PFSK-1 (cell line): ENCODE measurements at regions not wholly inside any gene's neighbourhood (a gene's known extent, or its start where the extent isn't known, plus 50 kb on each side); places are given as distances from the start of the nearest gene placed in this dataset.

Experiments
- FOXP2 ChIP-seq: optimal IDR thresholded peaks from 2 replicates; pipeline ENCODE3; 2011; ENCODE audit warnings: borderline replicate concordance, control low read depth, inconsistent platforms; ENCODE audit not compliant: insufficient read depth; ENCODE audit errors: extremely low read length, extremely low read depth
- POLR2AphosphoS5 ChIP-seq: IDR thresholded peaks from 2 replicates; pipeline ENCODE4 v1.6.1; 2012; ENCODE audit warnings: low read depth, mild to moderate bottlenecking, control low read depth, low read length, moderate library complexity
- REST ChIP-seq, 2 experiments: IDR thresholded peaks; 2 replicates each; pipeline versions ENCODE4 v1.6.1 to v1.8.0; 2011 to 2012; ENCODE audit warnings: low read depth in 2 of 2, low read length in 2 of 2, control low read depth in 1 of 2, inconsistent platforms in 1 of 2, mild to moderate bottlenecking in 1 of 2, moderate library complexity in 1 of 2; ENCODE audit not compliant: insufficient read depth in 1 of 2
- SIN3A ChIP-seq: IDR thresholded peaks from 2 replicates; pipeline ENCODE4 v1.6.1; 2012; ENCODE audit warnings: mild to moderate bottlenecking, low read length, moderate library complexity, borderline replicate concordance; ENCODE audit not compliant: insufficient read depth
- TAF1 ChIP-seq: IDR thresholded peaks from 2 replicates; pipeline ENCODE4 v1.6.1; 2012; ENCODE audit warnings: low read length, control low read depth, borderline replicate concordance; ENCODE audit not compliant: insufficient read depth

- no peak for TF ChIP-seq POLR2AphosphoS5
- no peak for TF ChIP-seq REST (IDR thresholded peaks at IDR 0.05; ENCODE audit: insufficient read depth in 1 of 2, low read depth in 2 of 2, low read length in 2 of 2)
- TF ChIP-seq TAF1 = no peak
- TF ChIP-seq SIN3A = no peak
- no peak for TF ChIP-seq FOXP2
Measured at GRCh38 chr1:3987669-3988235, 87.7 kb upstream of the C1orf174 start.
